ENCODE measurements at regions not wholly inside any gene's neighbourhood (a gene's known extent, or its start where the extent isn't known, plus 50 kb on each side); places are given as distances from the start of the nearest gene placed in this dataset.

- H3K9me3 ChIP-seq (ENCODE audit: severe bottlenecking): no peaks in the 10 kb centered on the region
- TF ChIP-seq CTCF (IDR thresholded peaks at IDR 0.05; ENCODE audit: low read depth, low read length): no peak
- H3K4me3 ChIP-seq (ENCODE audit: low read depth, low read length): no peak overlapping the region
- no peak overlapping the region for H3K27ac ChIP-seq
- DNase-seq: no peak
- H3K27me3 ChIP-seq (ENCODE audit: insufficient read depth, low read depth, severe bottlenecking): peaks cover 34% of the 10 kb centered on the region
- H3K36me3 ChIP-seq: no peaks in the 10 kb centered on the region
Measured at GRCh38 chr22:27197618-27198017, 540.2 kb downstream of the MIAT start.

- no peaks in the 10 kb centered on the region for H3K36me3 ChIP-seq
- H3K27ac ChIP-seq: no peak overlapping the region
- no peak for DNase-seq
- no peak overlapping the region for H3K4me3 ChIP-seq (ENCODE audit: low read depth, low read length)
- H3K9me3 ChIP-seq (ENCODE audit: severe bottlenecking): no peaks in the 10 kb centered on the region
- TF ChIP-seq CTCF (IDR thresholded peaks at IDR 0.05; ENCODE audit: low read depth, low read length): no peak
- peaks cover 24% of the 10 kb centered on the region for H3K27me3 ChIP-seq (ENCODE audit: insufficient read depth, low read depth, severe bottlenecking)
Measured at GRCh38 chr22:27198518-27199035, 541.2 kb downstream of the MIAT start.

GRCh38 chr22:27199354-27199753, 542.0 kb downstream of the MIAT start:
- no peak for TF ChIP-seq CTCF (IDR thresholded peaks at IDR 0.05; ENCODE audit: low read depth, low read length)
- Histone ChIP-seq H3K27me3 (ENCODE audit: insufficient read depth, low read depth, severe bottlenecking) (peaks cover 19% of the 10 kb centered on the region), H3K9me3 (ENCODE audit: severe bottlenecking) (no peaks in the 10 kb centered on the region), H3K27ac (no peak overlapping the region), H3K4me3 (ENCODE audit: low read depth, low read length) (no peak overlapping the region), H3K36me3 (no peaks in the 10 kb centered on the region)
- DNase-seq: no peak

- no peaks in the 10 kb centered on the region for H3K9me3 ChIP-seq (ENCODE audit: severe bottlenecking)
- no peak for TF ChIP-seq CTCF (IDR thresholded peaks at IDR 0.05; ENCODE audit: low read depth, low read length)
- no peak for DNase-seq
- no peak overlapping the region for H3K4me3 ChIP-seq (ENCODE audit: low read depth, low read length)
- H3K27ac ChIP-seq: no peak overlapping the region
- no peaks in the 10 kb centered on the region for H3K36me3 ChIP-seq
- peaks cover 5% of the 10 kb centered on the region for H3K27me3 ChIP-seq (ENCODE audit: insufficient read depth, low read depth, severe bottlenecking)
Measured at GRCh38 chr22:27201276-27201675, 543.9 kb downstream of the MIAT start.

- no peak for TF ChIP-seq CTCF (IDR thresholded peaks at IDR 0.05; ENCODE audit: low read depth, low read length)
- Histone ChIP-seq H3K4me3 (ENCODE audit: low read depth, low read length) (no peak overlapping the region), H3K27me3 (ENCODE audit: insufficient read depth, low read depth, severe bottlenecking) (peaks cover 7% of the 10 kb centered on the region), H3K27ac (no peak overlapping the region), H3K9me3 (ENCODE audit: severe bottlenecking) (no peaks in the 10 kb centered on the region), H3K36me3 (no peaks in the 10 kb centered on the region)
- no peak for DNase-seq
Measured at GRCh38 chr22:27201741-27202140, 544.4 kb downstream of the MIAT start.

GRCh38 chr22:27203276-27203660, 545.9 kb downstream of the MIAT start:
- Histone ChIP-seq H3K4me3 (ENCODE audit: low read depth, low read length) (no peak overlapping the region), H3K27ac (no peak overlapping the region), H3K27me3 (ENCODE audit: insufficient read depth, low read depth, severe bottlenecking) (peaks cover 7% of the 10 kb centered on the region), H3K9me3 (ENCODE audit: severe bottlenecking) (no peaks in the 10 kb centered on the region), H3K36me3 (no peaks in the 10 kb centered on the region)
- no peak for TF ChIP-seq CTCF (IDR thresholded peaks at IDR 0.05; ENCODE audit: low read depth, low read length)
- DNase-seq: no peak
